Activated CD8-positive, alpha-beta memory T cell treated with anti-CD3 and anti-CD28 coated beads, Interleukin-2, amount 50 U/mL, for 24 hours (primary cell): ENCODE measurements at regions not wholly inside any gene's neighbourhood (a gene's known extent, or its start where the extent isn't known, plus 50 kb on each side); places are given as distances from the start of the nearest gene placed in this dataset.

Experiments
- DNase-seq: peaks from one replicate; pipeline ENCODE4 v3.0.0-alpha.2; 2020; ENCODE audit errors: extremely low read depth

DNA sequence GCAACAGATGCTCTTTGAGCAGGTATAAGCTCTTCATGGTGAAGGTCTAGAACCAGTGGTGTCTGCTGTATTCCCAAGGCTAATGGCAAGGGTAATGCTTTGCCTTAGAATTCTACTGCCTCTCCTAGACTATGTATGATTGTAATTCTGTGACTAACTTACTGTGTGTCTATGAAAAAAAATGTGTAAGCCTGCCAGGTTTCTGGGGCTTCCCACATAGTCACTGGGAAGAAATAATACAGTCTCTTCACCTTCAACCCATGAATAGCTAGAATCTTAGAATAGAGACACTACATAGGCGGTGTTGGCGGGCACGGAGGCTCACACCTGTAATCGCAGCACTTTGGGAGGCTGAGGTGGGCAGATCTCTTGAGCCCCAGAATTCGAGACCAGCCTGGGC, 84.1 kb downstream of the C11orf91 start:
- DNase-seq = no peak

DNA sequence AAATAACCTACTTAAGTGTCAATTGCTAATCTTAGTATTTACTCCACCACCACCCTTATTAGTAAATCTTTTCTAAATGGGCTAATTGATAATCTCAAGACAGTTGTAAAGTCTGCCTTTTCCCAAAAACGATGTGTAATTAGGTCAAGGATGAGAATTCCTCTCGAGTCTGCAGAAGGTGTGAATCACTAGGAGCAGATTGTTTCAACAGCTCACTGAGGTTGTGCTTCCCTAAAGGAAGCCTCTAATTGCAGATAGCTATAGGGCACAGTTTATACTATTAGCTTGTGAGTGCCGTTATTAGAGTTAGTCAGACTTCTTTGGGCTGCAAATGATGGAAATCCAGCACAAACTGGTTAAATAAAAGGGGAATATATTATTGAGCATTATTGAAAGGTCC, 84.9 kb downstream of the C11orf91 start:
- DNase-seq = no peak

DNA sequence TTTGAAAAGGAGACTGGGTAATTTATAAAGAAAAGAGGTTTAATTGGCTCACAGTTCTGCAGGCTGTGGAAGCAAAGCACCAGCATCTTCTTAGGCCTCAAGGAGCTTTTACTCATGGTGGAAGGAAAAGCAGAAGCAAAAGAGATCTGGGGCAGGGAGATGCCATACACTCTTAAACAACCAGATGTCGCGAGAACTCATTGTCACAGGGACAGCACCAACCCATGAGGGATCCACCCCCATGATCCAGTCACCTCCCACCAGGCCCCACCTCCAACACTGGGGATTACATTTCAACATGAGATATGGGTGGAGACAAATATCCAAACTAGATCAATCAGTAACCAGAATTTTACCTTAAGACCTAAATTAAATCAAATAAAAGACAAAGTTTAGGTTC, 87.2 kb downstream of the C11orf91 start:
- no peak for DNase-seq

DNA sequence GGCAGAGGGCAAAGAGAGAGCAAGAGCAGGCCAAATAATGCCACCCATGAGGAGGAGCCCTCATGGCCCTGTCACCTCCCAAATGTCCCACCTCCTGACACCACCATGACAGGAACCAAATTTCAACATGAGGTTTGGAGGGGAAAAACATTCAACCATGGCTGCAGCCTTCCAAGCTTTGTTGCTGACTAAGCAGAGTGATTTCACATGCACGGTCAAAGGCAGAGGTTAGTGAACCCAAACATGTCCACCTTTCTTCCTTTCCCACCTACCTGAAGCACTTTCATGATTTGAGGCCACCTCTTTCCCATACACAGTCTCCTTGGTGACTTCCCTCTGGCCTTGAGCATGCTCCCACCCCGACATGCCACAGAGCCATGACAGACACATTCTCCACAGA, 89.7 kb downstream of the C11orf91 start:
- DNase-seq = no peak

DNA sequence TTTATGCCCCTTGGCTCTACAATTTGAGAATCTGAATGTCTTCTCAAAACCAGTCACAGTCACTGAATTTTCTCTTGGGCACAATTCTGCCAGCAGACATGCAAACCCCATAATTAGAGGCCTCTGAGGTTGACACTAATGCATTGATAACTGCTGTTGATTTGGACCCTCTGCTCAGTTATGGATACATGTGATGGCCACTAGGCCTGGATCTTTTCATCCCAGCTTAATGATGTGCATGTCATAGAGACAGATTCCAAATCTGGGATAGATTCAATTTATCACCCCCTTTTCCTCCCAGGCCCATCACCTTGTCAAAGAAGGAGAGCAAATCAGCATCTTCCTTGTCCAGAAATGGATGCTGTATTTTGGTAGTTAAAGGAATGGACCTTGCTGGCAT, 92.2 kb downstream of the C11orf91 start:
- DNase-seq = no peak

DNA sequence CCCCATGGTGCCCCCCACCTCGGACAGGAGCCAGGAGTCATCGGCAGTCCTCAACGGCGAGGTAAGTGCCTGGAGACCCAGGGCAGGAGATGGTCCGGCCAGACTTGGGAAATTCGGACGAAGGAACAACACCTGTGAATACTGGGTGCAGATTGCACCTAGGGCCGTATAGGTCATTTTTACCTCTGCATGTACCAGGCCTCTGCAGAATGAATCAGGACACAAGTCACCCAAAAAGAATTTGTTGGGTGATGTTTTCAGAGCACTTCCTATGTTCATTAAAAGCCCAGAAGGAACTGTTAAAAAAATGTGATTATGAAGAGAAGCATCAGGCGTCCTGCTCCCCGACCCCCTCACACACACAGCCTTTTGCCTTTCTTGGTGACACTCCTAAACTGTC, 93.9 kb downstream of the C11orf91 start:
- no peak for DNase-seq

DNA sequence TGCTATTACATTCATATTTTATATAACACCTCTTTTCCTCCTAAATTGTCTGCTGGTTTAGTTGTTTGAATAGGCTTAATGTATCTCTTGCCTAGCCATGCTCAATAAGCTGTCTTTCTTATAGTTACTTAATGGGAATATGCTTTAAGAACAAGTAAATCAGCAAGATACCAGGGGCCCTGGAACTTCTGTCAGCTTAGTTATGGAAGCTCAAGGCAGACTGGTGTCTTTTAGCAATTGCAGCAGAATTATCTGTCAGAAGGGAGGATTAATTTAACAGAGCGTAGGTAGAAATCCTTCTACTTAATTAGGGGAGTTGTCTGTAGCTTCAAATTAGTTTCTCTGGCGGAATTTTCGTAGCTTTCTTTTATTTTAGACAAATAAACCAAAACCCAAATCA, 94.9 kb downstream of the C11orf91 start:
- no peak for DNase-seq

DNA sequence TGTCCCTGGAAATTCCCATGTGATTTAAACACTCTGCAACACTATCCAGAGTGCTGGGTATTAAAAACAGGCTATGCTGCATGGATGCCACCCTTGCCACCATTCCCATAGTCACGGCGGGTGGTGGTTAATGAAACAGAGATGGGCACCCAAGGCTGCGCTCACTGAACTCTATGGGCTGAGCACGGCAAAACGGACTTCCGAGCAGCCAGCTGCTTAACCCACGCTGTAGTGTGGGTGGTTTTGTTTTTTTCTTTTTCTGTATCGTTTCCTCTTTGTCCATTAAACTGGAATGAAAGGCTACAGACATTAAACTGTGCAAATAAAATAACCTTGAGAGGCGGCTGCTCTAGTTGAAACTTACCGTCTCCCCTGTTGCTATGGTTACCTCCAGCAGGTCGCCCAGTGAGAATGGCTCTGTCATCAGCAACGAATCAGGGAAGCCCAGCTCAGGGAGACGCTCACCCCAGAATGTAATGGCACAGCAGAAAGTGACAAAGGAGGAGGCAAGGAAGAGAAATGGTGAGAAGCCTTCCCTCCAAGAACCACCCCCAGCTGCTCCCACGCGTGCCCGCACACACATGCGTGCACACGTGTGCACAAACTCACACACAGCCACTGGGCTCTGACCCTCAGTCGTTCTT, 102.1 kb downstream of the C11orf91 start:
- no peak for DNase-seq

DNA sequence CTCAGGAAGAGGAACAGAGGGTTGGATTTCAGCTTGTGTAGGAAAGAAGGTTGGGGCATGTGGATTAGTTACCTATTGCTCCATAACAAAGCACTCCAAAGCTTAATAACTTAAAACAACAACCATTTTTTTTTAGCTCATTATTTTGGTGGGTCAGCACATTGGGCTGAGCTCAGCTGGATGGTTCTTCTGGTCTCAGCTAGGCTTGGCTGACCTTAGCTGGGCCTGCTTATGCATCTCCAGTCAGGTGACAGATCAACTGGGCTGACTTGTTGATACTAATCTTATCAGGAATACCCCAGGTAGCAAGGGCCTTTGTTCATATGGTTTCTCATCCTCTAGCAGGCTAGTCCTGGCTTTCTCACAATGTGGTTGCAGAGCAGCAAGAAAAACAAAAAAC, 106.4 kb downstream of the C11orf91 start:
- no peak for DNase-seq

DNA sequence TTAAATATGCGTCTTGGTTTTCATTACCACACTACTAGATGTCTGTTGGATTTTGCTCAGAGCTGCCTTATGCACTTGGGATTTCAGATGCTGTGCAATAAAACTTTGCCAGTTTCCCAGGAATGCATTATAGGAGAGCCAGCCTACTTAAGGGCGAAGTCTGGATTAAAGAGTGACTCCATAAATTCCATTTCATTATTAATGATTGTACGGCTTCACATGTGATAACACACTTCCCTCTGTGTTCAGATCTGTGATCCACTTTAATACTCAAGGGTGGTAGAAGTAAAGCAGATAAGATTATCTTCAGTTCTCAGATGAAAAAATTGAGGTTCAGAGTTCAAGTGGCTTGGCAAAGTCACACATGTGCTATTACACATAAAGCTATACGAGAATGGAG, 110.2 kb downstream of the C11orf91 start:
- DNase-seq = no peak

DNA sequence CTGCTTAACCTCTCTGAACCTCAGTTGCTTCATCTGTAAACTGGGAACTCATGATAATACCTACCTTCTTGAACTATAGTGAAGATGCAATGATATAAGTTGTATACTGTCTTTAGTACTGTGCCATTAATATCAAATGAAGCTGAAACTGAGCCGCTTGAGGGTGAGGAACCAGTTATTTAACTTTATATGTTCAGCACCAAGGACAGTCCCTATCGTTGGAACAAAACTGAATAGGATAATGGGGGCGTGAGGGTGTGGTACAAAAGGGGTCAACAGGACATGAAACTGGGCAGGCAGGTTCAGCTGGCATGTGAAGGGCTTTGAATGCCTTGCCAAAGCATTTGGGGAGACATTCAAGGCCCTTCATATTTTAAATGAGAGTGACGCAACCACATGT, 112.6 kb downstream of the C11orf91 start:
- DNase-seq = no peak

DNA sequence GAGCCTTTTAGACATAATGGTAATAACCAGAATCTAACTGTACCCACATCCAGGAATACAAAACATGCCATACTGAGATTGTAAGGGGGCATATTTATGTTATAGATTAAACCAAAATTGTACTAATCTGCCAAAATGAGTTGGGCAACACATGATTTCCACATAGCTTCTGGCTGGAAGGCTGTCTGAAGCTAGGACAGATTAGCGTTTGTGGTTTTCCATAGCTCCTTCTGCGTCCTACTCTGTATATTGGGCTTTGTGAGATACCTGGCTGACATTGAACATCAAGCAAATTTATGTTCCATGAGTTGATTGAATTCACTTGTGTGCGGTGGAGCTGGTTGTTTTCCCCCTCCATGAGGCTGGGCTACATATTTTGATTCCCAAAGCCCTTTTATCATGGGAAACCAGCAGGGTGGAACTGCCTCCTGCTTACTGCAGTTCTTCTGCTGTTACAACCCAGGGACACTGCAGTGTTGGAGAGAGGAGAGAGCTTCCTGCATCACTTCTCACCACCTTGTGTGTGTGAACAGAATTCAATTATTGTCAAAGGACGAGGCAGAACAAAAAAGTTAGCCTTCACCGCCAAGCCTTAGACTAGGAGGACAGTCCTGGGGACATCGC, 114.9 kb downstream of the C11orf91 start:
- DNase-seq = no peak

DNA sequence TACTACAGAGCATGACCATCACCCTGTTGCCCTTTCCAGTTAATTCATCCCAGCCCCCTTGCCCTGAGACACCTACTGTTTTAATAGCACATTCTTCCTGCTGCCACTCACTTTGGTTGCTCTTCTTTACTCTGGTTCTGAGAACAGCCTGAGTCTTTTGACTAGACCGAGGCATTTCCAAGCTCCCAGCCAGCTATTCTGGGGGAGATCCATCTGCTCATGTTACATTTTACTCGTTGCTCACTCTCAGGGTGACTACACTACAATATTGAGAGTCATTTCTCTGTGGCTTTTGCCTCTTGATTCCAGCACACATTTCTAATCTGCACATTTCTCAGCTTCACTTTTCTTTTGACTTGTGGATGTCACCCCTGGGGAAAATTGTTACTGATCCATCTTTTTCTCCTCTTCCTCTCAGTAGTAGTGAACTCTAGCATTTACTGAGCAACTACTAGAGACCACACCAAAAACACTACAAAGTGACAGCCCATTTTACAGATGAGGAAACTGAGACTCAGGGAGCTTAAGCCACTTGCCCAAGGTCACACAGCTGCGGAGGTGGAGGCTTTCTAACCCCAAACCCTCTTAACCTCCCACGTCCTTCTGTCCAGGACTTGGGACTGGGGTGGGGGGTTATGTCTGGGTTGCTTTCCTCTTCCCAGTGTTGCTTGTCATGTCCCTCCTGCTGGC, 117.8 kb downstream of the C11orf91 start:
- no peak for DNase-seq

DNA sequence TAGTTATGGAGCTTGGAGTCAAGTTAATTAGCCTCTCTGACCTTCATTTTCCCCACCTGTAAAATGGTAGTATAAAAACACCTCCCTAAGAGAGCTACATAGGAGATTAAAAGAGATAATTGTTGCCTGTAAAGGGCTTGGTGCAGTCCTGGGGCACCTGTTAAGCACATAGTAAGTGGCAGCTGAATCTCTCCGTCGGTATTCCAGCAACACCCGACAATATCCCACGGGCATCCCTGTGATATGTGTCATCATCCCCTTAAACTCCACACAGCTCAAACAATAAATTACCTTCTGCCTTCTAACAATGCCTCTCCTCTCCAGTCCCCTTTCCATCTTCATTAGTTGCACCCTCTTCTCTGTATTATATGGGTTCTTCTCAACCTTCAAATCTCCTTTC, 121.5 kb downstream of the C11orf91 start:
- no peak for DNase-seq

DNA sequence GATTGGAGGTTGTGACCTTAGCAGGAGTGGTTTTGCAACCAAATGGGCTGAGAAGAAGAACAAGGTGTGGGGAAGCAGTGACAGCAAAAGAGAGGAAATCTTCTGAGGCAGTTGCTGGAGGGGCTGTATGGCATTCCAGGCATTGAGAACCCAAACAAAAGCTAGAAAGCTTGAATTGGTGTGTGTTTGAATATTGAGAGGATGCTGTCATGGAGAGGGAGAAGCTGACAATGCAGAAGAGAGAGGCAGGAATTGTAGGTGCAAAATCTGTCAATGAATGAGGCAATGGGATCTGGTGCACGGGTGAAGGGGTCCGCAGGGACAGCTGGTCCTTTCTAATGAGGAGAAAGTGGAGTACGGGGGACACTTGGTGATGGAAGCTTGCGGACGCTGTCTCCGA, 123.4 kb downstream of the C11orf91 start:
- no peak for DNase-seq

DNA sequence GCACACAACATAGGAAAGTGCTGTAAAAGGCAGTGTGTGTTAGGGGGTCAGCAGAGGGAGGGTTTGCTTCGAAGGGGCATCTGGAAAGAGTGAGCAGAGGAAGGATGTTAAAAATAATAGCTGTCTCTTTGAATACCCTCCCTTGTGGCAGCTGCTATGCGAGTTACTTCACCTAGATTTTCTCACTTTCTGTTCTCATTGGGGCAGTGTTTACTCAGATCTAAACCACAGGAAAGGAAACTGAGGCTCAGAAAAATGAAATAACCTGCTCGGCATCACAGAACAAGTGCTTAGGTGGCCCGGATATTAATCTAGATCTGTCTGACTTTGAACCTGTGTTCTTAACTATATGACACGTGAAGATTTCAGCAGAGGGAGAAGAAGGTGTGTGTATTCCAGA, 125.3 kb downstream of the C11orf91 start:
- no peak for DNase-seq

DNA sequence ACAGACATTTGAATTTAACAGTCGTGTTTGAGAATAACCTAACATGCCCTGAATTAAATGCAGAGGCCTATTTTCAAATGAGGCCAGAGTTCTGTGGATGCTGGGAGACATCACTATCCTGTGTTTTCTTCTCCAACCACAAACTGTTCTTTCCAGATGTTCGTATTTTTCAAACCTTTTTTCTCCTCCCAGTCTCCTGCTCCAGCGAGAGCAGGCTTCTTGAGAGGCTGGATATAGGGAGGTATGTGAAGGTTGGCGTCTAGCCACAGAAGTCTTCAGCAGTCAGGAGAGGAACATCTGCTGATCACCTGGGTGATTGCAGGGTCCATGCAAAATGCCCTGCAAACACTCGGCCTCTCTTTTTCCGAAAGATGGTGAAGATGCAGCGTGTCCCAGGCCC, 126.3 kb downstream of the C11orf91 start:
- no peak for DNase-seq

DNA sequence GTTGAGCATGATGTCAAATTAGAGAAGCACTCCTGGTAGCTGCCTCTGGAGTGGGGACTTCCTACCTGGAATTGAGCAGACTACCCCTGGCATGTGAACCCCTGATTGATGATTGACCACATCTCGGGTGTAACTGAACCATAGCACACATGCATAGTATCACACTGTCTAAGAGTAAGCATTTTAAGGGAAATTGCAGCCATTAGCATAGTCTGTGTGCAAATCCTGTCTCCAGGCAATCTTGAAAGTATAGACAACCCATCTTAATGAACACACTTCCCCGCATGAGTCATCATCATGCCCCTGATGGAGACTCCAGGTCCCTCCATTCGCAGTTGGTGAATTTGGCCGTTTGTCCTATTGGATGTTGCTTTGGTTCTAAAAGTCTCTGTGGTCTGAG, 131.3 kb downstream of the C11orf91 start:
- no peak for DNase-seq

DNA sequence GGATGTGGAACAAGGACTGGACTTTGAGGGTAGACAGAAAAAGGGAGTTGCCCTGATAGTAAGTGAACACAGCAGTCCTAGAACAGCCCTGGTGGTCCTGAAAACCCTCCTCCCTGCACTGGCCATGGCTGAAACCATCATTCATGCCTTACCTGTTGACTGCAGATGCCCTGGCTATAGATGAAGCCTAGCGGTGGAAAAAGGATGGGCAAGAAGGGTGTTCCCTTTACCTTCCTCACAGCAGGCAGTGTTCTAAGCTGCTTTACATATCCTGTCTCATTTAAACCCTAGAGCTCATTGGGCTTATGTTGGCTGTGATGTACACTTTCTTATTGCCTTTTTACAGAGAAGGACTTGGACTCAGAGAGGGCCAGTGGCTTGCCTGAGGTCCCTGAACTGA, 133.6 kb downstream of the C11orf91 start:
- no peak for DNase-seq

DNA sequence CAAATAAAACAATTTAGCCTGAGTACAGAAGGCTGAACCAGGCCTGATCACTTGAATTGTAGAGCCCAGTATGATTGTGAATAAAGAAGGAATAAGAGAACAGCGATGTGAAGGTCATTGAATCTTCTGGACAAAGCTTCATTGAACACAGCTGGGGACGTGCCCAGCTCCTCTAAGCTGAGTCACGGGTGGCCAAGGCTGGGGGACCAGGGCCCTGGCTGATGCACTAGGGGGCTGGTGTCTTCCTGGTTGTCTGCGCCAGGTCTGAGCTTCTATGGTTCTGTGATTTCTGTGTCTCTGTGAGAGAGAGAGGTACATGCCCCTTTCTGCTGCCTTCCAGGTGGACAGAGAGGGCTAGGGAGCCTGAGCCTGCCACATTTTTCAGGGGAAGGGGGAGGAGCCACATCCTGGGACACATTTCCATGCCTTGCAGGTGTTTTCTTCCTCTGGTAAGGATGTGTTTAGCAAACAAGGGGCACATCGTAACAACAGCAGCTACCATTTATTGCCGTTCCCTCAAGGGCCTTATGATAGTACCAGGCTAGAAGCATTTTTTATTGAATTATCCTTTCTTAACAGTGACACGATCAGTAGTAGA, 135.7 kb downstream of the C11orf91 start:
- no peak for DNase-seq

DNA sequence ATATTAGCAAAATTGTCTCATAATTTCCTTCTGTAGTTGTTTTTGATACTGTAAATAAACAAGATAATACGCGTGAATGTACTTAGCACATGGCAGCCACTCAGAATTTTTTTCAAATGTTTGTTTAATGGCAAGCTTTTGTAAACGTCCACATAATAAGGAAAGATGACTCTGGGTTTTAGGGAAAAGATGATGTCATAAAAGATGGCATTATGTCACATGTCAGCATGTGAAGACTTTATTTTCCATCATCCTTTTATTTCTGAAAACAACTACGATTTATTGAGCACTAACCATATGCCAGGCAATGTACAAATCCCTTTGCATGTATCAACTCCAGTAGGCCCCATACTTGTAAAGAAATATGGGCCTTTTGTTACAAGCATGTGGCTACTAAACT, 139.9 kb downstream of the C11orf91 start:
- no peak for DNase-seq

DNA sequence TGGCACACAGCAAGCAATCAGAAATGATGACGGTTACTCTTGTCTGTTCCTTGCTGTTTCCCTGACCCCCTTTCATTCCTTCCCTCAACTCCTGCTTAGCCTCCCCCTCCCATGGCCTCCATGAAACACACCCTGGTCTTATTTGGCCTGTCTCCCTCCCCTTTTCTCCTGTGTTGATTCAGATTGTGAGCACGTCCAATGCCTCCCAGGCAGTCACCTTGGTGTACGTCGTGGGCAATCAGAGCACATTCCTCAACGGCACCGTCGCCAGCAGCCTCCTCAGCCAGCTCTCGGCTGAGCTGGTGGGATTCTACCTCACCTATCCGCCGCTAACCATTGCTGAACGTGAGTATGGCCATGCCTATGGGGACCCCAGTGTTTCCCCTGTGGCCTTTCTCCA, 141.1 kb downstream of the C11orf91 start:
- no peak for DNase-seq

DNA sequence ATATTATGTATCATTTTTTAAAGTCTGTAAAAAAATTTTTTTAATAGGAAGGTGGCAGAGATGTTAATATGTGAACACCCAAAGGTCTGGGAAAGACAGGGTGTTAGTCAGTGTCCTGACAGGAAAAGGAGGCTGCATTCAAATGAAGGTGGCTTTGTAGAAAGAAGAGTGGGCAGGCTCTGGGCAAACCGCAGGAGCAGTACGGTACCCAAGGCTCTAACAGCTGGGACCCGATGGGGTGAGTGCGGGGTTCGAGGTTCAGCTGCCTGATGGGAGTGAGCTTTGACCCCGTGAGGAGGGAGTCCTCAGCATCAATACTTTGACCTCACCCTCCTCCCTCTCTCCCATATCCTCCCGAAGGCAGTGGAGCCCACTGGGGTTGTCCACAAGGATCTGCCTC, 142.5 kb downstream of the C11orf91 start:
- no peak for DNase-seq
